Caco-2 (cell line): ENCODE measurements at regions not wholly inside any gene's neighbourhood (a gene's known extent, or its start where the extent isn't known, plus 50 kb on each side); places are given as distances from the start of the nearest gene placed in this dataset.

ENCODE experiments used
- BruUV-seq: library from RNA; stranded (reverse); fragments of 400-500 nt; replicated peaks from 2 replicates; lab custom pipeline; 2021; lab: Mats Ljungman, UMichigan
- CTCF ChIA-PET: fragments of 300-600 bp; sonication (Branson Sonifier 250); formaldehyde crosslinking; loops from one replicate; lab custom pipeline; 2022; ENCODE audit warnings: antibody characterized with exemption; lab: Charles Lee
- POLR2A ChIA-PET: fragments of 300-600 bp; sonication (Branson Sonifier 250); formaldehyde crosslinking; loops from one replicate; lab custom pipeline; 2022; ENCODE audit warnings: antibody characterized with exemption; lab: Charles Lee
- DNase-seq, 2 experiments: peaks; one replicate each; pipeline versions ENCODE4 v3.0.0 to v3.0.0-alpha.2; 2020 to 2022
- H3K27me3 ChIP-seq: replicated peaks from 2 replicates; pipeline ENCODE4 v1.6.0; 2011; ENCODE audit warnings: low read length; ENCODE audit not compliant: control insufficient read depth, insufficient read depth
- H3K36me3 ChIP-seq: 2 replicates; pipeline ENCODE4 v1.5.1; 2011; ENCODE audit warnings: low read length; ENCODE audit not compliant: control insufficient read depth, insufficient read depth
- H3K4me1 ChIP-seq: fragments of 250-450 bp; sonication (Bioruptor Pico); 2 replicates; pipeline ENCODE4 v1.5.1; 2020; ENCODE audit warnings: mild to moderate bottlenecking
- H3K4me3 ChIP-seq: 2 replicates; pipeline ENCODE4 v1.5.1; 2011; ENCODE audit warnings: low read depth, mild to moderate bottlenecking, control low read depth, low read length
- H3K9me3 ChIP-seq: fragments of 250-450 bp; sonication (Bioruptor Pico); 2 replicates; pipeline ENCODE4 v1.5.1; 2020; ENCODE audit warnings: mild to moderate bottlenecking, moderate library complexity
- H3K27ac Mint-ChIP-seq: one replicate; pipeline ENCODE4 v1.8.0; 2022; ENCODE audit warnings: mixed read lengths; ENCODE audit not compliant: unreplicated experiment
- H3K27me3 Mint-ChIP-seq: one replicate; pipeline ENCODE4 v1.8.0; 2022; ENCODE audit warnings: mixed read lengths; ENCODE audit not compliant: insufficient read depth, unreplicated experiment
- H3K36me3 Mint-ChIP-seq: one replicate; pipeline ENCODE4 v1.8.0; 2022; ENCODE audit warnings: mild to moderate bottlenecking, mixed read lengths; ENCODE audit not compliant: insufficient read depth, unreplicated experiment
- H3K4me1 Mint-ChIP-seq: one replicate; pipeline ENCODE4 v1.8.0; 2022; ENCODE audit warnings: low read depth, mixed read lengths; ENCODE audit not compliant: unreplicated experiment
- H3K4me3 Mint-ChIP-seq: one replicate; pipeline ENCODE4 v1.8.0; 2022; ENCODE audit warnings: mild to moderate bottlenecking, moderate library complexity, mixed read lengths; ENCODE audit not compliant: unreplicated experiment
- H3K9me3 Mint-ChIP-seq: one replicate; pipeline ENCODE4 v1.8.0; 2022; ENCODE audit warnings: mixed read lengths; ENCODE audit not compliant: unreplicated experiment
- intact Hi-C: fragments of 100-400 bp; cut with micrococcal nuclease; formaldehyde crosslinking; loops from one replicate; pipeline ENCODE4 v1.10.0; 2022; ENCODE audit not compliant: unreplicated experiment
- TF ChIP-seq, protein P1 (sequence below), 2 experiments: fragments of 200-600 bp in 1 of 2; IDR thresholded peaks; 1 replicate in 1 of 2; 2 replicates in 1 of 2; pipeline versions ENCODE4 v1.5.1 to v1.8.0; 2011 to 2022; ENCODE audit warnings: antibody characterized with exemption in 1 of 2, control low read depth in 1 of 2, inconsistent platforms in 1 of 2, low read depth in 1 of 2, low read length in 1 of 2, mild to moderate bottlenecking in 1 of 2, moderate library complexity in 1 of 2; ENCODE audit not compliant: insufficient read depth in 1 of 2, severe bottlenecking in 1 of 2, unreplicated experiment in 1 of 2

DNA sequence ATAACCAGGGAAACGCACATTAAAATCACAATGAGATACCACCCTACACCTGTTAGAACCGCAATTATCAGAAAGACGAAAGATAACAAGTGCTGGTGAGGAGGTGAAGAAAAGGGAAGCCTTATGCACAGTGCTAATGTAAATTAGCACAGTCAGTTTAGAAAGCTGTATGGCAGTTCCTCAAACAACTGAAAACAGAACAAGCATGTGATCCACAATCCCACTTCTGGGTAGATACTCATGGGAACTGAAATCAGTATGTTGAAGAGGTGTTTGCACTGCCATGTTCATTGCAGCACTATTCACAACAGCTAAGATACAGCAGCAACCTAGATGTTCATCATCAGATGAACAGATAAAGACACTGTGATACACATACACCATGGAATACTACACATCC lies 75.0 kb upstream of the CCND1 start:
- no peaks in the 10 kb centered on the region for H3K4me1 Mint-ChIP-seq
- TF ChIP-seq, protein P1, sequence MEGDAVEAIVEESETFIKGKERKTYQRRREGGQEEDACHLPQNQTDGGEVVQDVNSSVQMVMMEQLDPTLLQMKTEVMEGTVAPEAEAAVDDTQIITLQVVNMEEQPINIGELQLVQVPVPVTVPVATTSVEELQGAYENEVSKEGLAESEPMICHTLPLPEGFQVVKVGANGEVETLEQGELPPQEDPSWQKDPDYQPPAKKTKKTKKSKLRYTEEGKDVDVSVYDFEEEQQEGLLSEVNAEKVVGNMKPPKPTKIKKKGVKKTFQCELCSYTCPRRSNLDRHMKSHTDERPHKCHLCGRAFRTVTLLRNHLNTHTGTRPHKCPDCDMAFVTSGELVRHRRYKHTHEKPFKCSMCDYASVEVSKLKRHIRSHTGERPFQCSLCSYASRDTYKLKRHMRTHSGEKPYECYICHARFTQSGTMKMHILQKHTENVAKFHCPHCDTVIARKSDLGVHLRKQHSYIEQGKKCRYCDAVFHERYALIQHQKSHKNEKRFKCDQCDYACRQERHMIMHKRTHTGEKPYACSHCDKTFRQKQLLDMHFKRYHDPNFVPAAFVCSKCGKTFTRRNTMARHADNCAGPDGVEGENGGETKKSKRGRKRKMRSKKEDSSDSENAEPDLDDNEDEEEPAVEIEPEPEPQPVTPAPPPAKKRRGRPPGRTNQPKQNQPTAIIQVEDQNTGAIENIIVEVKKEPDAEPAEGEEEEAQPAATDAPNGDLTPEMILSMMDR (IDR thresholded peaks at IDR 0.05; ENCODE audit: insufficient read depth in 1 of 2, low read depth in 1 of 2, low read length in 1 of 2, severe bottlenecking in 1 of 2, unreplicated experiment in 1 of 2) = no peak
- no peaks in the 10 kb centered on the region for H3K27me3 Mint-ChIP-seq
- ChIA-PET POLR2A (no interaction called here), CTCF (no interaction called here)
- no peaks in the 10 kb centered on the region for H3K36me3 ChIP-seq
- H3K36me3 Mint-ChIP-seq = no peaks in the 10 kb centered on the region
- H3K27me3 ChIP-seq = no peaks in the 10 kb centered on the region
- intact Hi-C loops = no loop called here
- H3K9me3 ChIP-seq = peaks cover 3% of the 10 kb centered on the region; the same call in 1 of the 2 replicates
- no peak overlapping the region for H3K4me3 ChIP-seq
- H3K9me3 Mint-ChIP-seq = peaks cover 8% of the 10 kb centered on the region
- no peak overlapping the region for H3K4me3 Mint-ChIP-seq
- no peaks in the 10 kb centered on the region for H3K4me1 ChIP-seq
- DNase-seq = no peak
- no TSS peak for BruUV-seq
- no peak overlapping the region for H3K27ac Mint-ChIP-seq

DNA sequence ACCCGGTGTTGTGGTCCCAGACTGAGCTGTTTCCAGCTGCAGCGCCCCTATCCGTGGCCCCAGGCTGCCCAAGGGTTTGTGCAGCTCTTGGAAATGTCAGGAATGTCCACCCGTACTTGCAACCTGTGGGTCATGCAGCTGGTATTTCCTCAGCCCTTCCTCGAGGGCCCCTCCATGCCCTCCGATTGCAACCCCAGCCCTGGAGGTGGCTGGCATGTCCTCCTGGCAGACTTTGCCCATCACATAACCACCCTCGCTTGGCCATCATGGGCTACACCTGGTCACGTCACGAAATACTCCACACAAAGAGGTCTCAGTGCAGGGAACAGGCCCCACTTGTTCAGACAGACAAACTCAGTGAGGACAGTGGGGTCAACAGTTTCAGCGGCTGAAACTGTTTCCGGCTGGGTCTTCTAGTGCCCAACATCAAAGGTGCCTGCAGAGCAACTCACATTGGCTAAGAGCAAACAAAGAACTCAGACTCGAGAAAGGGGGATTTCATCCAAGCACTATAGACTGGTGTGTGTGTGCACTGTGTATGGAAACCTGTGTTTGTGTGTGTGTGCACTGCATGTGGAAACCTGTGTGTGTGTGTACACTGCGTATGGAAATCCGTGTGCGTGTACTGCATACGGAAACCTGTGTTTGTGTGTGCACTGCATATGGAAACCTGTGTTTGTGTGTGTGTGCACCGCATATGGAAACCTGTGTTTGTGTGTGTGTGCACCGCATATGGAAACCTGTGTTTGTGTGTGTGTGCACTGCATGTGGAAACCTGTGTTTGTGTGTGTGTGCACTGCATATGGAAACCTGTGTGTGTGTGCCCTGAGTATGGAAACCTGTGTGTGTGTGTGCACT lies 72.8 kb upstream of the CCND1 start:
- Mint-ChIP-seq H3K27me3 (no peaks in the 10 kb centered on the region), H3K36me3 (no peaks in the 10 kb centered on the region), H3K4me1 (no peaks in the 10 kb centered on the region), H3K4me3 (no peak overlapping the region), H3K27ac (no peak overlapping the region), H3K9me3 (no peaks in the 10 kb centered on the region)
- Histone ChIP-seq H3K9me3 (peaks cover 3% of the 10 kb centered on the region; the same call in 1 of the 2 replicates), H3K36me3 (no peaks in the 10 kb centered on the region), H3K4me3 (no peak overlapping the region), H3K27me3 (no peaks in the 10 kb centered on the region), H3K4me1 (no peaks in the 10 kb centered on the region)
- ChIA-PET POLR2A (no interaction called here), CTCF (no interaction called here)
- no peak for DNase-seq
- TF ChIP-seq, protein P1 (IDR thresholded peaks at IDR 0.05; ENCODE audit: insufficient read depth in 1 of 2, low read depth in 1 of 2, low read length in 1 of 2, severe bottlenecking in 1 of 2, unreplicated experiment in 1 of 2) = no peak
- BruUV-seq = no TSS peak
- intact Hi-C loops = no loop called here

DNA sequence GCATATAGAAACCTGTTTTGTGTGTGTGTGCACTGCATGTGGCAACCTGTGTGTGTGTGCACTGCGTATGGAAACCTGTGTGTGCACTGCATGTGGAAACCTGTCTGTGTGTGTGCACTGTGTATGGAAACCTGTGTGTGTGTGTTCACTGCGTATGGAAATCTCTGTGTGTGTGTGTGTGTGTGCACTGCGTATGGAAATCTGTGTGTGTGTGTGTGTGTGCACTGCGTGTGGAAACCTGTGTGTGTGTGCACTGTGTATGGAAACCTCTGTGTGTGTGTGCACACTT lies 72.2 kb upstream of the CCND1 start:
- TF ChIP-seq, protein P1 (IDR thresholded peaks at IDR 0.05; ENCODE audit: insufficient read depth in 1 of 2, low read depth in 1 of 2, low read length in 1 of 2, severe bottlenecking in 1 of 2, unreplicated experiment in 1 of 2) = no peak
- H3K4me3 ChIP-seq = no peak overlapping the region
- Mint-ChIP-seq H3K9me3 (no peaks in the 10 kb centered on the region), H3K4me3 (no peak overlapping the region), H3K27ac (no peak overlapping the region), H3K27me3 (no peaks in the 10 kb centered on the region), H3K4me1 (no peaks in the 10 kb centered on the region), H3K36me3 (no peaks in the 10 kb centered on the region)
- H3K27me3 ChIP-seq = no peaks in the 10 kb centered on the region
- ChIA-PET CTCF (no interaction called here), POLR2A (no interaction called here)
- no peaks in the 10 kb centered on the region for H3K36me3 ChIP-seq
- H3K9me3 ChIP-seq = peaks cover 3% of the 10 kb centered on the region; the same call in 1 of the 2 replicates
- no peak for DNase-seq
- intact Hi-C loops = no loop called here
- H3K4me1 ChIP-seq = no peaks in the 10 kb centered on the region
- no TSS peak for BruUV-seq
